OCI-LY7 (cell line): ENCODE measurements at regions not wholly inside any gene's neighbourhood (a gene's known extent, or its start where the extent isn't known, plus 50 kb on each side); places are given as distances from the start of the nearest gene placed in this dataset.

ENCODE experiments used
- EZH2phosphoT487 ChIP-seq: fragments of 200-600 bp; sonication (generic); IDR thresholded peaks from 2 replicates; pipeline ENCODE4 v1.6.1; 2018; ENCODE audit warnings: low read depth, borderline replicate concordance, mild to moderate bottlenecking, mixed run types, antibody characterized with exemption, low read length, moderate library complexity, mixed read lengths
- TF ChIP-seq, protein P1 (sequence below): fragments of 200-600 bp; sonication (generic); conservative IDR thresholded peaks from 2 replicates; pipeline ENCODE4 v1.5.1; 2014; ENCODE audit warnings: mild to moderate bottlenecking, antibody characterized with exemption, low read length, moderate library complexity, mixed read lengths

DNA sequence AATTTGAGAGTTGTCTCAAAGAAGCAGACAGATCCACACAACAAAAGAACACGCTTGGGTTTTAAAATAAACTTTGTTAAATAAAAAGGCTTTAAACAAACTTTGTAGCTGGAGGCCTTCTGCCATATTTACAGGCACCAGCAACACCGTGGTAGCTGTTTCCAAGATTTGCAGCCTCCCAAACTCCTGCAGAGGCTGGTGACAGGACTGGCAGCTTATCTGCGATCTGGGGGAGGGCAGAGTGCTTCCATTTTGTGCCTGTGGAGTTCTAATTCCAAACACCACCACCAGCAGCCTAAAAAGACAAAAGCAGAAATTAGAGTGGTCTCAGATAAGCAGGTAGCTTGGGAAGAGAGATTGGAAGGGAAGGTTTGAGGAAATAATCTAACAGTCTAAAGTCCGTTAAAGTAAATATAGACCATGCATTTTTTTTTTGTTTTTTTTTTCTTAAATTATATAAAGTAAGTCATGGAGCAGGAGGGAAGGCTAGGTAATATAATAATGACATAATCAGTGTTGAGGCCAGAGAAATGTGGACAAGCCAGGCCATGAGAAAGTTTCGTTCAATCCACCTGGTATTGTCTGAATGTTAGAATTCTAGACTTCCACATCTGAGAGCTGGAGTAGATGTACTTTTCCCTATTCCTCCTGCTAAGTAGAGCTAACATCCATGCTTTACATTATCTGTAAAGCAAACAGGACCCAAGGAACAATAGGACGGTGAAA, 69.6 kb upstream of the TMEM132D start:
- TF ChIP-seq, protein P1, sequence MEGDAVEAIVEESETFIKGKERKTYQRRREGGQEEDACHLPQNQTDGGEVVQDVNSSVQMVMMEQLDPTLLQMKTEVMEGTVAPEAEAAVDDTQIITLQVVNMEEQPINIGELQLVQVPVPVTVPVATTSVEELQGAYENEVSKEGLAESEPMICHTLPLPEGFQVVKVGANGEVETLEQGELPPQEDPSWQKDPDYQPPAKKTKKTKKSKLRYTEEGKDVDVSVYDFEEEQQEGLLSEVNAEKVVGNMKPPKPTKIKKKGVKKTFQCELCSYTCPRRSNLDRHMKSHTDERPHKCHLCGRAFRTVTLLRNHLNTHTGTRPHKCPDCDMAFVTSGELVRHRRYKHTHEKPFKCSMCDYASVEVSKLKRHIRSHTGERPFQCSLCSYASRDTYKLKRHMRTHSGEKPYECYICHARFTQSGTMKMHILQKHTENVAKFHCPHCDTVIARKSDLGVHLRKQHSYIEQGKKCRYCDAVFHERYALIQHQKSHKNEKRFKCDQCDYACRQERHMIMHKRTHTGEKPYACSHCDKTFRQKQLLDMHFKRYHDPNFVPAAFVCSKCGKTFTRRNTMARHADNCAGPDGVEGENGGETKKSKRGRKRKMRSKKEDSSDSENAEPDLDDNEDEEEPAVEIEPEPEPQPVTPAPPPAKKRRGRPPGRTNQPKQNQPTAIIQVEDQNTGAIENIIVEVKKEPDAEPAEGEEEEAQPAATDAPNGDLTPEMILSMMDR: no peak
- TF ChIP-seq EZH2phosphoT487: no peak
